ENCODE measurements at regions not wholly inside any gene's neighbourhood (a gene's known extent, or its start where the extent isn't known, plus 50 kb on each side); places are given as distances from the start of the nearest gene placed in this dataset.
"Not testable (repeated sequence)": the region's sequence is repeated elsewhere in the genome, so short reads cannot be mapped to it uniquely, and the experiment has no call there.

- TF ChIP-seq POLR2A (IDR thresholded peaks at IDR 0.05; ENCODE audit: extremely low read depth, insufficient read length) (no peak), MYC (IDR thresholded peaks at IDR 0.05; ENCODE audit: low read depth, low read length) (no peak), CTCF (IDR thresholded peaks at IDR 0.05; ENCODE audit: low read depth, low read length) (no peak)
- TF ChIP-seq, protein P1, sequence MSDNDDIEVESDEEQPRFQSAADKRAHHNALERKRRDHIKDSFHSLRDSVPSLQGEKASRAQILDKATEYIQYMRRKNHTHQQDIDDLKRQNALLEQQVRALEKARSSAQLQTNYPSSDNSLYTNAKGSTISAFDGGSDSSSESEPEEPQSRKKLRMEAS (IDR thresholded peaks at IDR 0.05; ENCODE audit: low read depth, low read length), result no peak
These were observed 91.2 kb downstream of the ZNF22 start for GRCh38 chr10:45091968-45092367.

GRCh38 chr10:45093945-45094344, 93.2 kb downstream of the ZNF22 start:
- no peak for DNase-seq (ENCODE audit: low read depth)
- TF ChIP-seq CTCF (IDR thresholded peaks at IDR 0.05; ENCODE audit: low read depth, low read length) (no peak), POLR2A (IDR thresholded peaks at IDR 0.05; ENCODE audit: extremely low read depth, insufficient read length) (no peak), MYC (IDR thresholded peaks at IDR 0.05; ENCODE audit: low read depth, low read length) (no peak)
- TF ChIP-seq, protein P1 (IDR thresholded peaks at IDR 0.05; ENCODE audit: low read depth, low read length), result no peak
- no peak overlapping the region for H3K4me3 ChIP-seq (ENCODE audit: low read depth, low read length)

More at GRCh38 chr10:45091968-45092367, 91.2 kb downstream of the ZNF22 start:
- H3K4me3 ChIP-seq (ENCODE audit: low read depth, low read length), result no peak overlapping the region
- no peak for DNase-seq (ENCODE audit: low read depth)

- H3K4me3 ChIP-seq (ENCODE audit: low read depth, low read length), result no peak overlapping the region
- DNase-seq (ENCODE audit: low read depth), result no peak
- TF ChIP-seq CTCF (IDR thresholded peaks at IDR 0.05; ENCODE audit: low read depth, low read length) (no peak), MYC (IDR thresholded peaks at IDR 0.05; ENCODE audit: low read depth, low read length) (no peak), POLR2A (IDR thresholded peaks at IDR 0.05; ENCODE audit: extremely low read depth, insufficient read length) (no peak)
- TF ChIP-seq, protein P1 (IDR thresholded peaks at IDR 0.05; ENCODE audit: low read depth, low read length), result no peak
These were observed 94.6 kb downstream of the ZNF22 start for GRCh38 chr10:45095286-45095685.

- H3K4me3 ChIP-seq (ENCODE audit: low read depth, low read length), result no peak overlapping the region
- TF ChIP-seq MYC (IDR thresholded peaks at IDR 0.05; ENCODE audit: low read depth, low read length) (no peak), CTCF (IDR thresholded peaks at IDR 0.05; ENCODE audit: low read depth, low read length) (no peak), POLR2A (IDR thresholded peaks at IDR 0.05; ENCODE audit: extremely low read depth, insufficient read length) (no peak)
- TF ChIP-seq, protein P1 (IDR thresholded peaks at IDR 0.05; ENCODE audit: low read depth, low read length), result no peak
- DNase-seq (ENCODE audit: low read depth), result no peak
These were observed 95.3 kb downstream of the ZNF22 start for GRCh38 chr10:45096001-45096400.

DNA sequence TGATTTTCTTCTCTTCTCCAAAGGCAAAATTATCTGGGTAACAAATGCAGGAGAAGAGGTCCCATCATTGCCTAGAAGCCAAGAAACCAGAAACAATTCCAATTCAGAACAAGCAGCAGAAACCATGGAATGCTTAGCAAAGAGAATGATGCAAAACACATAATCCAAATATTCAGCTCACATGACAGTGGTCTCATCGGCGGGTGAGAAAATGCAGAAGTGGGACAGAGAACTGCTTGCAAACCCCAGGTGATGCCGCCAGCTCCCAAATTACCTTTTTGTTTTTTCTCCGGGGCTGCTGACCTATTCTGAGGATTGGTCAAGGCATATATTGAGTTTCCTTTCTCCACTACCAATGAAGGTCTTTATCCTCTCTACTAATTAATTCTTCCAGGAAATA, 99.7 kb downstream of the ZNF22 start:
- H3K4me3 ChIP-seq (ENCODE audit: low read depth, low read length), result no peak overlapping the region
- no peak for DNase-seq (ENCODE audit: low read depth)
- TF ChIP-seq CTCF (IDR thresholded peaks at IDR 0.05; ENCODE audit: low read depth, low read length) (no peak), POLR2A (IDR thresholded peaks at IDR 0.05; ENCODE audit: extremely low read depth, insufficient read length) (no peak), MYC (IDR thresholded peaks at IDR 0.05; ENCODE audit: low read depth, low read length) (no peak)
- TF ChIP-seq, protein P1 (IDR thresholded peaks at IDR 0.05; ENCODE audit: low read depth, low read length), result no peak

DNA sequence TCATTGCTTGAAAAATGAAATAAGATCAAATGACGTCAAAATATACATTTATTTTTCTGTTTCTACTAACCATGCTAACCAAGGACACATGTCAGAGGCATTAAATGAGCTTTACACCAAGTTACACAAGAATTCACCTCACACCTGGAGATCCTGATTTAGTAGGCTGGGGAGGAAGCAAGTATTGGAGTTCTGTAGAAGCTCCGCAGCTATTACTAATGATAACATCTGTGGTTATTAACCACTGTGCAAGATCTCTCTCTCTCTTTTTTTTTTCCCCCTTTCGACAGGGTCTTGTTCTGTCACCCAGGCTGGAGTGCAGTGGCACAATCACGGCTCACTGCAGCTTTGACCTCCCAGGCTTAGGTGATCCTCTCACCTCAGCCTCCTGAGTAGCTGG, 104.0 kb downstream of the ZNF22 start:
- no peak overlapping the region for H3K4me3 ChIP-seq (ENCODE audit: low read depth, low read length)
- no peak for DNase-seq (ENCODE audit: low read depth)
- TF ChIP-seq CTCF (IDR thresholded peaks at IDR 0.05; ENCODE audit: low read depth, low read length) (no peak), POLR2A (IDR thresholded peaks at IDR 0.05; ENCODE audit: extremely low read depth, insufficient read length) (no peak), MYC (IDR thresholded peaks at IDR 0.05; ENCODE audit: low read depth, low read length) (no peak)
- TF ChIP-seq, protein P1 (IDR thresholded peaks at IDR 0.05; ENCODE audit: low read depth, low read length), result no peak

DNA sequence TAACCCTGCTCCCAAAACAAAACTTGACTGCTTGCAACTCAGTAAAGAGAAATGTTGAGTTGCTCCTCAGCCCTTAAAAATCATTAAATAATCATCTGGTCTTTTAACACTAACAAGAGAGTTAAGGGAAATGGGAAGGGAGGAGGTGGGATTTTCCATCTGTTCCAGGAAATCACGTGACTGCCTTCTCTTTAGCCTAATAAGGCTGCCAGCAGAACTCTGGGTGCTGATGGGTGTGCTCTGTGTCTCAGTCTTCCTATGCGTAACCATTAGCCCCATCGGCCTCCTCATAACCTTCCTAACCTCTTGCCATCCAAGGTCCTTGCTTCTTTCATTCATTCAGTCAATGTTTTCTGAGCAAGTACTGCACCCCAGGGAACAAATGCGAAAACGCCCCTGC, 104.6 kb downstream of the ZNF22 start:
- not testable (repeated sequence) for DNase-seq (ENCODE audit: low read depth); H3K4me3 ChIP-seq (ENCODE audit: low read depth, low read length)

Measured in NB4 (cell line).